ENCODE measurements at regions not wholly inside any gene's neighbourhood (a gene's known extent, or its start where the extent isn't known, plus 50 kb on each side); places are given as distances from the start of the nearest gene placed in this dataset.

DNA sequence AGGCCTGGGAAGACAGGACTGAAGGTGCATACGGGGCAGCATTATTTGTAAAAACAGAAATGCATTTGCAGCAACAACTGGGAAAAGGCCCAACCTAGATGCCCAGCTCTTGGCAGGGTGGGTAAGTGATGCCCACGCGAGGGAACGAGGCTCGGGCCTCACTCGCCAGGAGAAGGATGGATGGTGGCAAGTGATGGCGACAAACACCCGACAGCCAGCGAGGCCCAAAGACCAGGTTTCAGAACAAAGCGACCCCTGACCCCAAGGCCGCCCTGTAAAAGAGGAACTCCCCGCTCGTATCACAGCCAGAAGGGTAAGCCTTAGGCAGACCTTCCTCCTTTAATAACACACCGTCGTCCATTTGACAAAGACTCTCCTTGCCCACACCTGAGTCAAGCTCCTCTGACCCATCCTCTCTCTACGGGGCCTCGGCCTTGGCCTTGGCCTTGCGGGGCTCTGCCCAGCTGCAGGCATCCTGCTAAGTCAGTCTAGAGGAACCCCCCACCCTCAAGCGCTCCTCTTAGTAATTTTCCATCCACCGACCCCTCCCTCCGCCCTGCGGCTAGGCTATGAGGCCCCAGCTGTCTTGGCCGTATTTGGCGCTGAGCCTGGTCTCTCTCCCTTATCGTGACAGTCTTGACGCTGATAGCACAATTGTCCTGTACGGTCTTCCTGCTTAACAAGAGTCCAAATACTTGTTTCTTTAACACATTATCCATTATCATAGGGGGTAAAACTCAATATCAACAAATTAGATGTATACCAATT lies 80.2 kb downstream of the NCOR2 start:
- TF ChIP-seq, protein P1, sequence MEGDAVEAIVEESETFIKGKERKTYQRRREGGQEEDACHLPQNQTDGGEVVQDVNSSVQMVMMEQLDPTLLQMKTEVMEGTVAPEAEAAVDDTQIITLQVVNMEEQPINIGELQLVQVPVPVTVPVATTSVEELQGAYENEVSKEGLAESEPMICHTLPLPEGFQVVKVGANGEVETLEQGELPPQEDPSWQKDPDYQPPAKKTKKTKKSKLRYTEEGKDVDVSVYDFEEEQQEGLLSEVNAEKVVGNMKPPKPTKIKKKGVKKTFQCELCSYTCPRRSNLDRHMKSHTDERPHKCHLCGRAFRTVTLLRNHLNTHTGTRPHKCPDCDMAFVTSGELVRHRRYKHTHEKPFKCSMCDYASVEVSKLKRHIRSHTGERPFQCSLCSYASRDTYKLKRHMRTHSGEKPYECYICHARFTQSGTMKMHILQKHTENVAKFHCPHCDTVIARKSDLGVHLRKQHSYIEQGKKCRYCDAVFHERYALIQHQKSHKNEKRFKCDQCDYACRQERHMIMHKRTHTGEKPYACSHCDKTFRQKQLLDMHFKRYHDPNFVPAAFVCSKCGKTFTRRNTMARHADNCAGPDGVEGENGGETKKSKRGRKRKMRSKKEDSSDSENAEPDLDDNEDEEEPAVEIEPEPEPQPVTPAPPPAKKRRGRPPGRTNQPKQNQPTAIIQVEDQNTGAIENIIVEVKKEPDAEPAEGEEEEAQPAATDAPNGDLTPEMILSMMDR (IDR thresholded peaks at IDR 0.05 in 2 of 3, conservative IDR thresholded peaks at IDR 0.05 in 1 of 3; ENCODE audit: control insufficient read depth in 2 of 3, extremely low read depth in 1 of 3, insufficient read depth in 1 of 3, low read depth in 3 of 3, low read length in 3 of 3), result no peak
- TF ChIP-seq POLR2A (IDR thresholded peaks at IDR 0.05; ENCODE audit: low read depth, low read length), result no peak
- no peak for TF ChIP-seq CHD1 (IDR thresholded peaks at IDR 0.05; ENCODE audit: low read depth, low read length)
- no peak for TF ChIP-seq ZNF592 (IDR thresholded peaks at IDR 0.05)
- no peak for TF ChIP-seq EZH2 (IDR thresholded peaks at IDR 0.05; ENCODE audit: borderline replicate concordance, control insufficient read depth, low read depth, low read length)
- TF ChIP-seq CHD2 (IDR thresholded peaks at IDR 0.05; ENCODE audit: borderline replicate concordance, low read depth, low read length), result no peak
- TF ChIP-seq TCF12 (IDR thresholded peaks at IDR 0.05; ENCODE audit: low read depth, low read length), result no peak
- no peak for TF ChIP-seq EP300 (IDR thresholded peaks at IDR 0.05; ENCODE audit: borderline replicate concordance in 1 of 2, control insufficient read depth in 1 of 2, low read depth in 2 of 2, low read length in 2 of 2)

Data from GM12878 (cell line).